ENCODE measurements at regions not wholly inside any gene's neighbourhood (a gene's known extent, or its start where the extent isn't known, plus 50 kb on each side); places are given as distances from the start of the nearest gene placed in this dataset.

DNA sequence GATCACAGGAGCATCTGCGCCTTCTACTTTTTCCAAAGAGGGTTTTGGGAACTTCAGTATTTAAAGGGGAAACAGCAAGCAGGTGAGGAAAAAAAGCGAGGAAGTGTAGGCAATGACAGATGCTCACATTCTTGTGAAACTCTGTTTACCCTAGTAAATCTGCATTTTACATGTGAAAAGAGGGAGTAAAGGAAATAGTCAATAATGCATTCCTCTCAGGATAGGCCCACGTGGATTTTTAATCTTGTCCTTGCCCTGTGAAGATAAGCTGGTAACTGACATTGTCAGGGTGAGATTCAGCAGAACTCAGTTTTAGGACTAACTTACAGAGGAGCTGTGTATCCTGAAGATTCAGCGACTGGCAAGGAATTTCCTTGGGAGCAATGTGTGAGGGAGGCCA, 1119.2 kb upstream of the TMEM132C start:
- Mint-ChIP-seq H3K4me3 (no peak overlapping the region), H3K4me1 (ENCODE audit: low read depth) (peaks cover 33% of the 10 kb centered on the region), H3K27me3 (ENCODE audit: insufficient read depth) (peaks cover 4% of the 10 kb centered on the region; the same call in 1 of the 2 replicates), H3K27ac (no peak overlapping the region), H3K36me3 (ENCODE audit: low read depth) (no peaks in the 10 kb centered on the region), H3K9me3 (peaks cover 4% of the 10 kb centered on the region; the same call in 1 of the 2 replicates)
- TF ChIP-seq CTCF (IDR thresholded peaks at IDR 0.05): no peak
- DNase-seq: no peak

DNA sequence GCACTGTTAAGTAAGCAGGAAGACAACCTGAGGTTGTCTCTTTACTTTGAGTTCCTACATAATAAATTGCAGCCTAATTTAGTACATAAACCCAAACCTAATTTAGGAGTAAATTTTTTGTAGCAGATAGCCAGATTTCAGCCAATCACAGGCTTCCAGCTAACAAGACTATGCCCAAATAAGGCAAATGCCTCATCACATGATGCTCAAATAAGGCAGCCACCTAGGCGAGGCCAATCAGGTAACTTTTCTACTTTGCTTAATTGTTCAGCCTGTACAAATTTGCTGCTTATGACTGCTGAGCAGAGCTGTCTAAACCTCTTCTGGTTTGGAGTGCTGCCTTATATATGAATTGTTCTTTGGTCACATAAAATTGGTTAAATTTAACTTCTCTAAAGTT, 1118.7 kb upstream of the TMEM132C start:
- no peak for TF ChIP-seq CTCF (IDR thresholded peaks at IDR 0.05)
- H3K9me3 Mint-ChIP-seq: peaks cover 4% of the 10 kb centered on the region; the same call in 1 of the 2 replicates
- H3K4me3 Mint-ChIP-seq: no peak overlapping the region
- peaks cover 4% of the 10 kb centered on the region; the same call in 1 of the 2 replicates for H3K27me3 Mint-ChIP-seq (ENCODE audit: insufficient read depth)
- peaks cover 33% of the 10 kb centered on the region for H3K4me1 Mint-ChIP-seq (ENCODE audit: low read depth)
- H3K27ac Mint-ChIP-seq: no peak overlapping the region
- DNase-seq: no peak
- no peaks in the 10 kb centered on the region for H3K36me3 Mint-ChIP-seq (ENCODE audit: low read depth)

DNA sequence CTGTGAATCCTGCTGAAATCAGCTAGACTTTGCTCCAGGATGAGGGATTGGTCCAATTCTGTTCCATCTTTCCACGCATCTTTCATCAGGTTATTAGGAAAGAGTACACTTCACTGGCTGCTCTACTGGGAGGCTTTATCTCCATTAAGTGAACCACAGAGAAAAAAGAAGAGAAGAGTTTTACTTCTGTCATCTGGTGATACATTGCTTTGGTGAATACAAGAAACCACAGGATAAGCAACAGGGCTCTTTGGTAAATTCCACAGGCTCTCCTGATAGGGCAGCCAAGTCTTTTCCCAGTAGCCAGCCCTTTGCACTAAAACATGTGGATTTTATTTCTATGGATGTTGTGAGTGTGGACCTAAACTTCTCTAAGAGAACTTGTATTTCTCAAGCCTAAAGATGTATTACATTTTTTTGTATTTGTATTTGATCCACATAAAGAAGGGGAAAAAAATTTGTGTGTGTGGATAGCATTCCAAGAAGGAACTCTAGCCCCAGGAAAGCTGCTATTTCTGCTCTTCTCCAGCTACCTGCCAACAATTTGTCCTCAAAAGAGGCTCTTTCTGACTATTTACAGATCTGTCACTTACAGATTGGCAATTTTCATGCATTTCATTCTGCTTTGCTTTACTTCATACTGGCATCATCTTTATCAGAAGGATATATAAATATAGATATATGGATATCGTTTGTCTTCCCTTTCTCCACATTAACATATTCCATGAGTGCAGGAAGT, 1117.6 kb upstream of the TMEM132C start:
- H3K4me1 Mint-ChIP-seq (ENCODE audit: low read depth): peaks cover 33% of the 10 kb centered on the region
- H3K9me3 Mint-ChIP-seq: peaks cover 4% of the 10 kb centered on the region; the same call in 1 of the 2 replicates
- DNase-seq: peak; percentile 54
- no peak overlapping the region for H3K4me3 Mint-ChIP-seq
- peaks cover 4% of the 10 kb centered on the region; the same call in 1 of the 2 replicates for H3K27me3 Mint-ChIP-seq (ENCODE audit: insufficient read depth)
- no peaks in the 10 kb centered on the region for H3K36me3 Mint-ChIP-seq (ENCODE audit: low read depth)
- peak overlapping the region; percentile 19 for H3K27ac Mint-ChIP-seq
- TF ChIP-seq CTCF (IDR thresholded peaks at IDR 0.05): no peak

DNA sequence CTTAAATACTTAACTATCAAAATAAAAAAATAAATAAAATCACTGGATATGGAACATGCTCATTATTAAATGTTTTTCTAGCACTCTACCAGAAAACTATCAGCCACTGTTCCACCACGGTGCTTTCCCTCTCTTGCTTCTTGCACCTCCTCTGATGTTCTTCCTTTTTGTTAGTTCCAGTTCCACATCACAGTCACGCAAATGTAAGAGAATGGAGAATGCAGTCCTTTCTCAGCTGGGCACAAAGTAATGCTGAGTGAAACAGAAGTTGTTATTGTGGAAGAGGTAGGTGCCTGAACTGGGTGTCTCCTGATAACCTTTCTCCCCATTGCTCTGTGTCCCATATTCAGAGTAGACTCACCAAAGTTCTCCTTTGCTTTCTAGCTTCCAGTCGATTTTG, 1116.9 kb upstream of the TMEM132C start:
- Mint-ChIP-seq H3K4me1 (ENCODE audit: low read depth) (peaks cover 33% of the 10 kb centered on the region), H3K4me3 (no peak overlapping the region), H3K9me3 (peaks cover 4% of the 10 kb centered on the region; the same call in 1 of the 2 replicates), H3K27ac (no peak overlapping the region), H3K36me3 (ENCODE audit: low read depth) (no peaks in the 10 kb centered on the region), H3K27me3 (ENCODE audit: insufficient read depth) (peaks cover 4% of the 10 kb centered on the region; the same call in 1 of the 2 replicates)
- TF ChIP-seq CTCF (IDR thresholded peaks at IDR 0.05): no peak
- no peak for DNase-seq

DNA sequence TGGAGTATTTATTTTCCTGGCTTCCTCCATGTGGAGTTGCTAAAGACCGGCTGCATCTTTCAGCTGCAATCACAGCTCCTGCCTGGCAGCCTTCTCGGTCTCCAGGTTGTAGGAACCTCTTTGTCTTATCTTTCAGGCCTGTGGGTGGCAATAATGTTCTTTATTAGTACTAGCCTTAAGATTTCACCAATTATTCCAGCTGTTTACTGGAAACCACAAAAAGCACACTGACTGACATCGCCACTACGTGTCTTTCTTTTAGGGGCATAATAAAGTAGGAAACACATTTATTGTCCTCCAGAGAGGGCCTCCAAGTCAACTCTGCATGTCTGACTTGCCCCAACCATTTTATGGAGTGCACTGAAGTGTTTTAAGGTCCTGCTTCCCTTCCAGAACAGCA, 1116.5 kb upstream of the TMEM132C start:
- peaks cover 4% of the 10 kb centered on the region; the same call in 1 of the 2 replicates for H3K9me3 Mint-ChIP-seq
- TF ChIP-seq CTCF (IDR thresholded peaks at IDR 0.05): peak; percentile 19; the same call in 1 of the 2 replicates
- H3K27me3 Mint-ChIP-seq (ENCODE audit: insufficient read depth): peaks cover 4% of the 10 kb centered on the region; the same call in 1 of the 2 replicates
- DNase-seq: no peak
- no peaks in the 10 kb centered on the region for H3K36me3 Mint-ChIP-seq (ENCODE audit: low read depth)
- H3K4me3 Mint-ChIP-seq: no peak overlapping the region
- H3K27ac Mint-ChIP-seq: no peak overlapping the region
- H3K4me1 Mint-ChIP-seq (ENCODE audit: low read depth): peaks cover 31% of the 10 kb centered on the region
